ENCODE measurements at regions not wholly inside any gene's neighbourhood (a gene's known extent, or its start where the extent isn't known, plus 50 kb on each side); places are given as distances from the start of the nearest gene placed in this dataset.

DNA sequence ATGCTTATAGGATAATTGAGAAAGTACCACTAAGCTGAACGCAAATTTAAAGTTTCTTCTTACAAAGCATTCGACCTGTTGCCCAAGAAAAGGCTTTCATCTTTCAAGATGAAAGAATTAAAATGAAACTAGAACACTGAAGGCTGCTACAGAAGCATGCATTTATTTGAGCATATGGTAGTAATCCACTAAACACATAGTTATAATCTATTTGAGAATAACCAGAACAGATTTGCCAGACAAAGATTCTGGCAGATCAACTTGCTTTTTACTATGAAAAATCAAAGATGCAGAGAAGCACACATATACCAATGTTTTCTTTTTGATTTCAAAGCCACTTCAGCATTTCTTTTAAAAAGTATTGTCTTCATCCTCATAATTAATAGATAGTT, 412.2 kb downstream of the UTRN start:
- DNase-seq (ENCODE audit: insufficient read length, low spot score) (no peak), FAIRE-seq (no peak)

DNA sequence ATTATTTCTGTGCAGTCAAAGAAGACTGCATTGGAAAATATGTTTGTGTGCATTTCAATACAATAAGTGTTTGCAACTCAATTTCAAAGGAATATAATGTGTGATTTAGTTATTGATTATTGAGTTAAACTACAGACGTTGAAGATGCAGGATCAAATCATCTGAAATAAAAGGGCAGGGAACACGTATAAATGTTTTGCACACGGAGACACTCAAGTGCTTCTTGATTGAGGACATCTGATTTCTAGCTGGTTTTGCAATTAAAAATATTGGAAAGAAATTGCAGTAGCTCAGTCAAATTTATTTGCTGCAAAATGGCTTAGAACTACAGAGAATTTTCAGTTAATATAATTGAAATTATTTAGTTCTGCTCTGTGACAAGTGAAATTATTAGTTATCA, 412.7 kb downstream of the UTRN start:
- DNase-seq (ENCODE audit: insufficient read length, low spot score) (no peak), FAIRE-seq (no peak)

DNA sequence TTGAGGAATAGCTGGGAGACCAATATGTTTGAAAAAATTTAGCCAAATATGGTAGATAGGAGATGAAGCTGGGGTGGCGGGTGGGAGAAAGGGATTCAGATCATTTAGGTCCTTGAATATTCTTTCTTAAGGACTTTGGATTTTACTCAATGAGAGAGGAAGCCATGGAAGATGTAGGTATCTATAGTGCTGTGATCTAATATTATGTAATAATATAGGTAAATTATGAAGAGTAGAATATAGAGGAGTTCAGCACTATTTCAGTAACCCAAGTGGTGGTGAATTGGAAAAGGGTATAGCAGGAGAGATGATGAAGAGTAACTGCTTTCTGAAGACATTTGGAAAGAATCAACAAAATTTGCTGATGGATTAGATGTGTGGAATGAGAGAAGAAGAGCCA, 417.6 kb downstream of the UTRN start:
- DNase-seq (ENCODE audit: insufficient read length, low spot score), result no peak
- FAIRE-seq, result no peak

DNA sequence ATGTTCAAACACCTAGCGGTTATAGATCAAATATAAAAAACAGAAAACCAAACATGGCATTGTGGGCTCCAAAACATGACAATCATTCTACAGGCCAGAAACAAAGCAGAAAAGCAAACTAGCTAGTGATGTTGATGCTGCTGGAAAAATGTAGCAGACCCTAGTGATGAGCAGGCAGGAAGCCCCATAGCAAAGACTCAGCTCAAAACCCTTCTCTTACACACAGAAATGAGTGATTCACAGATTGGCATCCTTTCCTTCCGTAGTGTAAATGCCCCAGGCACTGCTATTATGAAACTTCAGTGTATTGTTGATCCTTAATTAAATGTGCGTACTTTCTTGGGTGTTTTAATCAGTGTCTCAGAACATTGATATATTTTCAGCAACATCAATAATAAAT, 425.1 kb downstream of the UTRN start:
- peak; percentile 57 for FAIRE-seq

DNA sequence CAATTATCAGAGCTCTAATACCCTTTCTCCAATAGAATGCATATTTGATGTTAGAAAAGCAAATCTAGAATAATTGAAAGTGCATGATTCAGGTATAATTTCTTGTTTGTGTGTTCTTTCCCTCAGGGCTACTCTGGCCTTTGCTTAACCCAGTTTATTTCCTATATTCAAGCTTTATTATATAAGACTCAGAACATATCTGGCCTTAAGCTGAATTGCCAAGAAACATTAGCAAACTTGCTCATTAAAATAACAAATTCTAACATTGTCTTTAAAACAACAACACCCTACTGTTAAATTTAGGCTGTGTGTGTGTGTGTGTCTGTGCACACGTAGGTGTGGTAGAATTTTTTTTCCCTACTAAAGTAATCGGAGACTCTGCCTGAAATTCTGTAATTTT, 426.5 kb downstream of the UTRN start:
- no peak for DNase-seq (ENCODE audit: insufficient read length, low spot score)
- no peak for FAIRE-seq

More for the DNA sequence above, 425.1 kb downstream of the UTRN start:
- DNase-seq (ENCODE audit: insufficient read length, low spot score), result peak; percentile 61

DNA sequence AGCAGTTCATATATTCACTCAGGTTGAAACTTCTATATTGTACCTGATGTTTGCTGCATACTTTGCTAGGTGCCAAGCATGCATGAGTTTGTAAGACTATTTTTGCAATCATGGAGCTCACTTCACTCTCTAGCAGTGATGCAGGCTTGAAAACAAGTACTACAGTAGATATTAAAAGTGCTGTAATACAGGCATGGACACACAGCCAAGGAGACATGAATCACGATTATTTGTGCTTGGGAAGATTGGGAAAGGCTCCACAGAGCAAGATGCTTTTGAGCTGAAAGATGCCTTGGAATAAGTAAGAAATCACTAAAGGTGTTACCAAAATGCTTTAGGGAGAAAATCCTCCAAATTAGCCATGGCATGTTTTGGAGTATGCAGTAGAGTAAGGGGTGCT, 427.4 kb downstream of the UTRN start:
- FAIRE-seq (no peak), DNase-seq (ENCODE audit: insufficient read length, low spot score) (no peak)

DNA sequence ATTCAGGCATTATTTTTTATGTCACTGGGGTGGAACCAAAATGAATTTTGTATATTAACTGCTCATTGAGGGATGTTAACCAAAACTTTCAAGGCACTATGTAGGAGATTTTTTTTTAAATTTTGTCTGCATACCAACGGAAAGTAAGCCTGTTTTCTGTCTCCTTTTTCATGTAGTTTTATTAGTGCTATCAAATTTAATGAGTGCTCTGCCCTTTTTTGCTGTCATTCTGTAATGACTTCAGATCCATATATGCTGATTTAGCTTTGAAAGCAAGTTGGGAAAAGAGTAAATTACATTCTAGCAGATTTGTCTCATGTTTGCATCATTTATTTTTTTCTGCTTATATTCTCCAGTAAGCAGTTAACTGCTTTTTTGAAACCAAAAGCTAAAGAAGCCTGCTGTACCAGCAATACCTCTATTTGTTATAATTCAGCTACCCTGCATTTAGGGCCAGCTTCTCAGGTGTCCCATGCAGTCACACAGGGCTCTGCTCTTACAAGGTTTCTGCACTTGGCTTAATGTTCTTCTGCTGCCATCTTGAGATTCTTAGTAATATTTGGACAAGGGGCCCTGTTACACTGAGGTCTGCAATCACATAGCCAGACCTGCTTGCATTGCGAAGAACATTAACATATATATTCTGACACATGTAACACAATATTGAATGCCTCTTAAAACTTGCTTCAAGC, 429.0 kb downstream of the UTRN start:
- FAIRE-seq (no peak), DNase-seq (ENCODE audit: insufficient read length, low spot score) (no peak)

DNA sequence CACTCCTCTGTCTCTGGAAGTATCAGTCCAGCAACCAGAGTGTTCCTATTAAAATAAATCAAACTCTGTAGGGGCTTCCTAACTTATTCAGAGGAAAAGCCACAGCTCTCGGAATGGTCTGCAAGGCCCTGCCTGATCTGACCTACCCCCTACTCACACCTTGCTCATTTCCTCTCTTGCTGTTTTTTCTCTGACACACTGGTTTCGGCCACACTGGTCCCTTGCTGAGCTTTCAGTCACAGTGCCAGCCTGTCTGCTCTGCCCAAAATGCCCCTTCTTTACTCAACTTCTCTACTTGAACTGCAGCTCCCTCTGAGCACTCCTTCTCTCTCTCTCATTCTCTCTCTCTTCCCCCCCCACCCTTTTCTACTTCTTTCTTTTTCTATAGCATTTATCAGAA, 430.2 kb downstream of the UTRN start:
- DNase-seq (ENCODE audit: insufficient read length, low spot score) (no peak), FAIRE-seq (no peak)

DNA sequence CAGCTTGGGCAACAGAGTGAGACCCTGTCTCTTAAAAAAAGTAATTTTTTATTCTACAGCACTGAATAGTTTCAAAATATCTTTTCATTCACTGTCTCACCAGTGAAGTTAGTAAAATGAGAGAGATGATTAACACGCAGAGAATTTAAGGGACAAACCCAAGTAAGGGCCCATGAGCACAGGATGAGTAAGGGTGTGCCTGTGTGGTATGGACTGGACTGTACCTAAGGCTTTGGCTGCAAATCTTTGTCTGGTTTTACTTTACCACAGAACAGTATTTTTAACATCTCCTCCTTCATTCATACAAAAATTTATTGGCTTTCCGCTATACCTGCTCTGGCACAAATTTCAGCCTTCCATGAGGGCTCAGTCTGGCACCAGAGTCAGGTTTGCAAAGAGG, 433.3 kb downstream of the UTRN start:
- DNase-seq (ENCODE audit: insufficient read length, low spot score) (peak; percentile 4), FAIRE-seq (no peak)

DNA sequence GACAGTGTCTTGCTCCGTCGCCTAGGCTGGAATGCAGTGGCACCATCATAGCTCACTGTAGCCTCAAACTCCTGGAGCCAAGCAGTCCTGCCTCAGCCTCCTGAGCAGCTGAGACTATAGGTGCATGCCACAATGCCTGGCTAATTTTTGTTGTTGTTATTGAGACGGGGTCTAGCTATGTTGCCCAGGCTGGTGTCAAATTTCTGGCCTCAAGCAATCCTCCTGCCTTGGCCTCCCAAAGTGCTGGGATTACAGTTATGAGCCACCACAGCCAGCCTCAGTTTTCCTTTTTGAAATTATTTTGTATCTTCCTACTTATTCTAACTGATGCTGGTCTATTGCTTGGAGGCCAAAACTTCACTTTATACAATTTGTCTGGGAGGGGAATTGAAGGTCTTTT, 436.1 kb downstream of the UTRN start:
- no peak for FAIRE-seq
- no peak for DNase-seq (ENCODE audit: insufficient read length, low spot score)

DNA sequence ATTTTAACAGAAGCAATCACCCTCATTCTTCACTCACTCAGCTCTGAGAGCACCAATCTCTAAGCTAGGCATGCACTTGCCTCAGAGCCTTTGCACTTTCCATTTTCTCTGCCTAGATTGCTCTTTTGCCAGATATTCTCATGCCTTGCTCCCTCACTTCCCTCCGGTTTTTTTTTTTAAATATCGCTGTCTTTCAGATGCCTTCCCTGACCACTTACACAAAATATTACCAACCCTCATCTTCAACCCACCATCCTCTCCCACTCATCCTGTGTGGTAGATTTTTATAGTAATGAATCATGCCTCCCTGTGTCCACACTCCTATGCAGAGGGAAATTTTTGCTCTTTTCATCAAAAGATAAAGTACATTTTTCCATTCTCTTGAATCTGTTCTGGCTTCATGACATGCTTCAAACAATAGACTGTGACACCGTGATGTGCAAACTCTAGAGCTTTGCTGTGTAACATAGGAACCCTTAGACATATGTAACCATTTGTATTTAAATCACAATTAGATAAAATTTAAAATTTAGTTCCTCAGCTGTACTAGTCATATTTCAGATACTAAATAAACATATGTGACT, 437.1 kb downstream of the UTRN start:
- no peak for DNase-seq (ENCODE audit: insufficient read length, low spot score)
- no peak for FAIRE-seq

DNA sequence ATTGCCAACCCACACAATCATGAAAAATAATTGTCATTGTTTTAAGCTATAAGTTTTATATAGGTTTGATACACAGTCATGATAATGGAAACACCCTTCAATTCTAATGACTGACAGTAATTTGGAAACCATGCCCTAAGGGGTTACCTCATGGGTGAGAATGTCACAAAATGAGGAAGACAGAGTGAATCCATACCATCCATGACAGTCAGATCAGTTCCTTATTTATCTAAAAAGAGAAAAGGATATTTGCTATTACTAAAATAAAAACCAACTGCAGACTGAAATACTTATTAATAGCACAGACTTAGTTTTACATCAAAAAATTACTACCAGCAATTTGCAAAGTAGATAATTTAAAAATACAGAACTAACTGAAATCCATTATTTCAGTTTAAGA, 437.8 kb downstream of the UTRN start:
- FAIRE-seq (no peak), DNase-seq (ENCODE audit: insufficient read length, low spot score) (no peak)

DNA sequence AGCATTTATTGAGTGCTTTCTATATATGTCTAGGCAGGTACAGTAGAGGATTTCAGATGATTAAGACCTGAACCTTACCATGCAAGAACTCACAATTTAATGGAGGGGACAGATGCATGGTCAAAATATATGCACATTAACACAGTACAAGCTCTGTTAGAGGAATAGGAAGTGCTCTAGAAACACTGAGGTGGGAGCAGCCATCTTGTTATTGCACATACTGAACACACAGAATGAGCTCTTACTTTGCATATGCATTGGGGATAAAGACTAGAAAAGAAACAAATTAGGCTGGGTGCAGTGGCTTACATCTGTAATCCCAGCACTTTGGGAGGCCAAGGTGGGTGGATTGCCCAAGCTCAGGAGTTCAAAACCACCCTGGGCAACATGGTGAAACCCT, 438.3 kb downstream of the UTRN start:
- DNase-seq (ENCODE audit: insufficient read length, low spot score) (no peak), FAIRE-seq (no peak)

DNA sequence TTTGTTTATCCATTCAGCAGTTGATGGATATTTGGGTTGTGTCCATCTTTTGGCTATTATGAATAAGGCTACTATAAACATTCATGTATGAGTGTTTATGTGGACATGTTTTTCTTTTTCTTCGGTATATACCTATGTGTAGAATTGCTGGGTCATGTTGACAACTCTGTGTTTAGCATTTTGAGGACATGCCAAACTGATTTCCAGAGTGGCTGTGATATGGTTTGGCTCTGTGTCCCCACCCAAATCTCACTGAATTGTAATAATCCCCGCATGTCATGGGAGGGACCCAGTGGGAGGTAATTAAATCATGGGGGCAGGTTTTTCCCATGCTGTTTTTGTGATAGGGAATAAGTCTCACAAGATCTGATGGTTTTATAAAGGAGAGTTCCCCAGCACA, 439.7 kb downstream of the UTRN start:
- DNase-seq (ENCODE audit: insufficient read length, low spot score) (no peak), FAIRE-seq (no peak)

DNA sequence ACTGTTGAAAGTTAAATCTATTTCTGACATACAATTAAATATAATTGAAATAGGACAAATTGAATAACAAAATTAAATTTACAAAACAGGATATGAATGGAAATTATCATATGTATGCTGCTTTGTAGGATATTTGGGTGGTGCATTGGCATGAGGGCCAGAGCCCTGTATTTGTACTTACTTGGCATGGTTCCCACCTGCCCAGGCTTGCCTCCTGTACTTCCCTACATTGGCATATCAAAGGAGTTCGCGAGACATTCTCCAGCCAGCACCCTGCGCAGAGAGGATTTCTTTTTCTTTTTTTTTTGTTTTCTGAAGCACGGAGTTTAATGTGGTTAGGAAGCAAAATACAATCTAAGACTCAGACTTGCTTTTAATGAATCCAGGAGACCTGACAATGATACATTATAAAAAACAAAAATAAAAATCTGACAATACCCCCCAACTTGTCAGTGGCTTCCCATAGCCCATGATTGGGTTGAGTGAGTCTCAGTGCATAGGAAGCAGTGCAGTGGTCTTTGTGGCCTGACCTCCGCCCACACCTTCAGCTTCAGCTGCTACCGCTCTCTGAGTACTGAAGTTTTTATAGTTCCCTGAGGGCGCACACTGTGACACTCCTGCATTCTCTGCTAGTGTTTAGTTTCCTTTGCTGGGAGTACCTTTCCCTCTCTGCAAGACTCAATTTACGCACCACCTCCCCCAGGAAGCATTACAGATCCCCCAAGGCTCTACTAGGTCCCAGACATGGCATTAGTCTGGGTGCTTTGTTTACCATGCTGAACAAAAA, 440.8 kb downstream of the UTRN start:
- FAIRE-seq, result no peak

DNA sequence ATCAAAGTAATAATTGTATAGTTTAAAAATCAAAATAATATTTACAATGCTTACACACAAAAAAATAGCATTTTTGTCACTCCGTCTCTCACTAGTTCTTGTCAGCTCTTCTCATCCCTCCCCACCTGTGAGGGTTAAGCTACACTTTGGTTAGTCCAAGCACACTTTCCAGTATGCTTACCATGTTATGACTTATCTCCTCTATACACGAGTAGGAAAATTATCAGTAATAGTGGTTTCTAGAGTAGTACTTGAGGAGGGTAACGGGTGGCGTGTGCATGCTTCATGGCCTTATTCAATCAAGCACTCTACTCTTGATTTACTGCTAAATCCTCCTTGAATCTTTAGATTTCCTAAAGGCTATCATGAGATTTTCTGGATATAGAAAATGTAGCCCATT, 443.7 kb downstream of the UTRN start:
- DNase-seq (ENCODE audit: insufficient read length, low spot score), result no peak
- FAIRE-seq, result no peak

More for the DNA sequence above, 440.8 kb downstream of the UTRN start:
- peak; percentile 10 for DNase-seq (ENCODE audit: insufficient read length, low spot score)

DNA sequence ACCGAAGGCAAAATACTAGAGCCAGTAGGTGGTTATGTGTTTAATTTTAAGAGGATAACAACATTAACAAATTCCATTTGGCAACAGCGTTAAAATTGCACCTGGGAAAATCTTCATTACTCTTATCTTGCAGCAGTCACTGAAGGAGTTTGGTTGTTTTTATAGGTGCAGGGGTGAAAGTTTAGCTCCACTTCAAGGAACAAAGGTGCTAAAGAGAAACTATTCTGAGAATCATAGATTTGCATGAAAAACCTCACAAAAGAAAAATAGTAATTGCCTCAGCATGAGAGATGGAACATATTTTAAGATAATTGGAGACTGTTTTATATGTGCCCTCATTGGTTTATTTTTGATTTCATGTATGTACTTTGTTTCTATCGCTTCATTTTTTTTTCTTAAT, 444.4 kb downstream of the UTRN start:
- DNase-seq (ENCODE audit: insufficient read length, low spot score), result no peak
- FAIRE-seq, result no peak

DNA sequence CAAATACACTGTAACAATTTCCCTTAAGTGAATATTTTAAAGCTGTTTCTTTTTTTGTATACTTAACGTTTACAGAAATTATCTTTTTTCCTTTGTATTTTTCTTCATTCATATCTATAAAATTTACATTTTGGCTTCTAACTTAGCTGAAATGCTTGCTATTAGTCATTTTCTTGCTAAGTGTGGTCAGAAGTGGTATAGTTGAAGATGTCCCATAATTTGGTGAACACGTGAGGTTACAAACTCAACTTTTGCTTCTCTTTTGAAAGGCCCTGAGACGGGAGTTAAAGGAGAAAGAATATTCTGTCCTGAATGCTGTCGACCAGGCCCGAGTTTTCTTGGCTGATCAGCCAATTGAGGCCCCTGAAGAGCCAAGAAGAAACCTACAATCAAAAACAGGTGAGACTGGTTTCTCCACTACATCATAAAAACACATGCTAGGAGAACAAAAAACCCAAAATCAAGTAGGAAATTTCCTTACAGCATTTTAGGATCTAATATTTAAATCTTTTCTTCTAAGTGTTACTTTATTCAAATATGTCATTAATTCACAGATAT, 445.0 kb downstream of the UTRN start:
- FAIRE-seq (no peak), DNase-seq (ENCODE audit: insufficient read length, low spot score) (no peak)

DNA sequence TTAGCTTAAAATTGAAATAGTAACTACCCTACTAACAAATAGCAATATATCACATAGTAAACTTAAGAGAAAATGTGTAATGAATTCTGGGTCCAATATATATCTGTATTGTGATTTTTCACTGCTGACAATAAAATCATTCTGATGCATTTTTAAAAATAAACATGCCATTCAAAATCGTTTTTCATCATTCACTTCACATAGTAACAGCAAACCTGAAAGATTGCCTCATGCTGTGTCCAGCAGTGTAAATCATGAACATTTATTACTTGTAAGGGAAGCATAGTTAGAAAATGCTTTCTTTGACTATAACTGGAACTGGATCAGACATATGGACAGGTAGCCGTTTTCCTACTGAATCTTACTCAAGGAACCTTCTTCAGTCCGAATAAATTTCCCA, 446.1 kb downstream of the UTRN start:
- no peak for FAIRE-seq
- DNase-seq (ENCODE audit: insufficient read length, low spot score), result no peak

DNA sequence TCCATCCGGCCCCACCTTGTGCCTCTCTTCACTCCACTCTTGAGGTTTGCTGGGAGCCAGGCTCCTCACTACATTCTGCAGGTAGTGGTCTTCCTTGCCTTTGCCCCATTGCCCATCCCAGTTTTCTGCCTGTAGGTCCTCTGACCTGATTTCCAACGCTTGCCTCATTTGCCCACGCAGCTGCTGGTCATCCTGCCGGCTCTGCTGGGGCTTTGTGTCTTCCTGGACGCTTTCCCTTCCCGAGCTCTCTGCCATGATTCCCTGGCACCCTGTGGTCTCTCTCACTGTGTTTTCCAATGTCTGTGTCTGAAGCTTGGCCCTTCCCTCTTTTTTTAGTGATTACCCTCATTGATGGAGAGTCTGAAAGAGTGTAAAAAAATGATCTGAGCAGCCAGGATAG, 451.6 kb downstream of the UTRN start:
- DNase-seq (ENCODE audit: insufficient read length, low spot score) (no peak), FAIRE-seq (no peak)

DNA sequence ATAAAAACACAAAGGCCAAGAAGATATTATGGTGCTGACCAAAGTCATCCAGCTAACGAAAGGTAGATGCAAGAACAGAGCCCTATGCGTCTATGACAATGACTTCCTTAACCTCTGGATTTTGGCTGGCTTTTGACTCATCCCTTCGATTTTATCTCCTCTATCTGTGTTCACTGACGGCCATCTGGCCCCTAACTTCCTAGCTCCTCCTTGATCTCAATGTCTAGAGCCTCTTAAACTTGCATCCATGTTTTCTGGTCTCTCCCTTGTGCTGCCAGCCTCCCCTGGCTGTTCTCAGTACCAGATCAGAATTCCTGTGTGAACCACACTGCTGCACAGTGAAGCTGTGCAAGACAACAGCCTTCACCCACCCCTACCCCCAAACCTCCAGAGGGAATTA, 452.9 kb downstream of the UTRN start:
- DNase-seq (ENCODE audit: insufficient read length, low spot score), result no peak

DNA sequence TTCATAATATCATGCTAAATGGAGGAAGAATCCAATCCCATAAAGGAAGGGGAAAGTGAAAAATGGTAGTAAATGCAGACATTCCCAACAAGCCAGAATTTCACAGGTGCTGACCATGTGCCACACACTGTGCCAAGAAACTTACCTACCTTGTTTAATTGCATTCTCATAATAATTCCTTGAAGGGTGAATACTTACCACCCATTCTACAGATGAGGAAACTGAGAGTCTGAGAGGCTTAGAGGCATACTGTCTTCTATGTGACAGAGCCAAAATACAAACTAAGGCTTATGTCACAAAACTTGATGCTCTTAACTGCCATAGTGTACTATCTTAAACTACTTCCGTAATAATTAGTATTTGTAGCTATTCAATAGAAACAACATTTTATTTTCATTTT, 454.7 kb downstream of the UTRN start:
- no peak for DNase-seq (ENCODE audit: insufficient read length, low spot score)
- FAIRE-seq, result no peak

More for the DNA sequence above, 452.9 kb downstream of the UTRN start:
- FAIRE-seq, result no peak

Measured in HTR-8/SVneo (cell line).